NOMO-1 treated with dmso at 0.1 percent for 144 hours (cell line): ENCODE measurements at regions not wholly inside any gene's neighbourhood (a gene's known extent, or its start where the extent isn't known, plus 50 kb on each side); places are given as distances from the start of the nearest gene placed in this dataset.

ENCODE experiments used
- DNase-seq: peaks from one replicate; lab custom pipeline; 2025; ENCODE audit not compliant: unreplicated experiment; lab: John Stamatoyannopoulos, UW

DNA sequence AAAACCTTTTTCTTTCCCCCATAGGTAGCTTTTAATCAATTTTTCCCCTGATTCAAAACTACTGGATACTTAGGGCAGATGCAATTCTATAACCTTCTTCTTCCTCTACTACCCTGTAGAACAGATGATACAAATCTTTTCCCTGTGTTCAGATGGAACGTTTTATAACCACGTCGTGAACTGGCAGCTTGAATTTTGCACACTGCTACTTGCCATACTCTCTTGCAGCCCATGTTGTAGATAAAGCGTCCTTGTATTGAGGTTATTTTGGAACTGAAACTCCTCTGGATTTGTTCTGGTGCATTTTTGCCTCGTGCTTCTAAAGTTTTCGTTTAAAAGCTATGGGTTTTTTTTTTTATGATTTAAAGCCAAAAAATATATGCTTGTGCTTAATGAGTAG, 440.2 kb downstream of the RFPL4B start:
- no peak for DNase-seq

- no peak for DNase-seq
Observed at GRCh38 chr6:112795316-112795715, 448.2 kb downstream of the RFPL4B start.

- no peak for DNase-seq
Observed at GRCh38 chr6:112796712-112797111, 449.6 kb downstream of the RFPL4B start.

DNA sequence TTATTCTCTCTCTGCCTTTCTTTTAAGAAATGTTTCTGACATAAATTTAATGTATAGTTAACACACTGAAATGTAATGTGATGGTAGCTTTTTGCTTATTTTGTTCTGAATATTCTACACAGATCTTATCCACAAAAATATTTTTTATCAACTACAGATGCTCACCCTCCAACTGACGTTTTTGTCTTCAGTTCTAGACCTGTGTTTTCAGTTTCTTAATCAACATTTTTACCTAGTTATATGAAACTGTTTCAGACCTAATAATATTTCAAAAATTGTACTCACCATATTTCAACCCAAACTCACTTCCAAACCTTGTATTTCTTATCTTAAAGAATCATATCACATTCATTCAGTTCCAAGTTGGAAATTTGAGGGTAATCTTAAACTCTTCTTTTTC, 452.8 kb downstream of the RFPL4B start:
- DNase-seq: no peak

DNA sequence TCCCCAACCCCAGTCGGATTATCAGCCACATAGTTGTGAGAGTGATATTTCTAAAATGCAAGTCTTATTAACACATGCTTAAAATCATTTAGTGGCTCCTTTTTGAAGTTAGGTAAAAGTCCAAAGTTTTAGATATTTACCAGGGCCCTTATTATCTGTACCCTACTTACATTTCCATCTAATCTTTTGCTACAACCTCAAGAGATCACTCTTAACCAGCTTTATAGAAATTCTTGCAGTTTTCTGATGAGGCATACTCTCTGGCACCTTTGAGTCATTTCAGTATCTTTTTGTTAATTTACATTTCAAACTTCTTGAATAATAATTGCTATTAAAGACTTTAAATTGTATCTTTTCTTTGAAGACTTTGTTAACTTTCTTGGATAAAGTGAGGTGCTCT, 453.3 kb downstream of the RFPL4B start:
- DNase-seq: no peak

DNA sequence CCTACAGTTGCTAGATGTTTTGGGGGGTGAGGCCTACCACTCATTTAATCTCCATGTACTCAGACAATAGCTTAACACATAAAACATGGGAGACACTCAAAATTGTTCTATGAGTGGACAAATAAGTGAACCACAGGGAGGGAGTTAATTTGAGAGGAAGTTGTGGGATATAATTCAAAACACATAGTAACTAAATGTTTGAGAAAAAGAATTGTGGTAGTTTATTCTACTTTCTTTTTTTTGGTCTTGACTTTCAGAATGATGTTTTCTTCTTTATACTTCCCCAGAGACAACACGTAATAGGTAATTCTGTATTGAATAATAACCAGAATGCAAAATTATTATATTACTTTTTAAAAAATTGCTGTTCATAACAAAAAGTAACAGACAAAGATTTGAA, 453.8 kb downstream of the RFPL4B start:
- no peak for DNase-seq

DNA sequence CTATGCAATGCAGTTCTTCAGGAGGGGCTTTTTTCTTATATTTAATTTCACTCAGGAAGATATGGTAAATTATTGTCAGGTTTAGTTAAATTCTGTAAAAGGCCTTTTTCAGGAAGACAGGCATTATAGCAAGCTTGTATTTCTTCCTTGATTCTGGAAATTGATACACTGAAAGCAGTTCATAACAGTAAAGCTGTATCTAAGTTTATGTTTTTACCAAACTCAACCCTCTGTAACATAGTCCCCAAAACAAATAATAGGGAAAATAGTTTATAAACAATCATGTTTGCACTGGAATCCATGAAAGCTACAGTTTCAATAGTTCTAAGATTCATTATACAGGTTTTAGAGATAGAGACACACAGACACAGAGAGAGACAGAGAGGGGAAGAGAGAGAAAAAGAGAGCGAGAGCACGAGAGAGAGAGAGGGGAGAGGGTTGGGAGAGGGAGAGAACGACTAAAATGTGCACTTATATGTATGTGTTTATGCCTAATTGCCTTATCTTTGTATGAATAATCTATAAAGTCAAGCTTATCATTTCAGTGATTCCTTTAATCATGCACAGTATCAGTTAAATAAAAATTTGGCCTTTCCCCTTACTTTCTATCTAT, 454.4 kb downstream of the RFPL4B start:
- no peak for DNase-seq

GRCh38 chr6:112802144-112802543, 455.0 kb downstream of the RFPL4B start:
- DNase-seq: no peak

GRCh38 chr6:112804638-112805330, 457.7 kb downstream of the RFPL4B start:
- no peak for DNase-seq

GRCh38 chr6:112806163-112806865, 459.2 kb downstream of the RFPL4B start:
- no peak for DNase-seq

DNA sequence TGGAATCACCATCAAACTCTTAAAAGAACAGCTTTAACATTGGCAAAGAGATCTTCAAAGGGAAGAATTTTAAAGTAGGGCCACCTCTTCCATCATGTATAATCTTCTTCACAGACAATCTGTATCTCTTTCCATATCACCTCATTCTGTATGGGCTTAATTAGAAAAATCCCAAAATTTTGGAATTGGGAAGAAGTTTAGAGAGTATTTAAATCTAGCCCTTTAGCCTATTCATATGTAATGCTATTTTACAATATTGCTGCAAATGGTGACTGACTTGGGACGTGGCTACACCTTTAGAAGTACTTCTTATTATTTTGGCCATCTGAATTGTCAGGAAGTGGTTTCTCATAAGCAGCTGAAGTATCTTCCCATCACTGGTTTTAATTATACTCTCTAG, 474.3 kb downstream of the RFPL4B start:
- no peak for DNase-seq

DNA sequence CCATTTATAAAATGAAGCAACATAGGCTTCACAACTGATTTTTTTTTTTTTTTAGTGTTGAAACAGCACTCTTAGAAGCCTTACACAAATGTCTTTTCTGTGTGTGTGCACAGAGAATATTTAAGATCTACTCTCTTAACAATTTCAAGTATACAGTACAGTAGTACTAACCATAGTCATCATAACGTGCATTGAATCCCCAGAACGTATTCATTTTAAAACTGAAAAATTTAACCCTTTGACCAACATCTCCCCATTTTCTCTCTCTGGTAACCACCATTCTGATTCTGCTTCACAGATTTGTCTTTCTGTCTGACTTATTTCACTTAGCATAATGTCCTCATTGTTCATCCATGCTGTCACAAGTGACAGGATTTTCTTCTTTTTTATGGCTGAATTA, 475.6 kb downstream of the RFPL4B start:
- no peak for DNase-seq

GRCh38 chr6:112827793-112828192, 480.7 kb downstream of the RFPL4B start:
- no peak for DNase-seq

DNA sequence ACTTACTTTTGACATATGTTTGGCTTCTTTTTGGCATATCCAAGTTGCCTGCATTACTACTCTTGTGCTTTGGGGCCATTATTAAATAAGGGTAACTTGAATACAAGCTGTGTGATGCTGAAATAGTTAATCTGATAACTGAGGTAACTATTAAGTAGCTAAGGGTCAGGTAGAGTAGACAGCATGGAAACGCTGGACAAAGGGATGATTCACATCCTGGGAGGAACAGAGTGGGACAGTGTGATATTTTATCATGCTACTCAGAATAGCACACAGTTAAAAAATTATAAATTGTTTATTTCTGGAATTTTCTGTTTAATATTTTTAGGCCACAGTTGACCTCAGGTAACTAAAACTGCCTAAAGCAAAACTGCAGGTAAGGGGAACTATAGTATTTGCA, 483.9 kb downstream of the RFPL4B start:
- no peak for DNase-seq

DNA sequence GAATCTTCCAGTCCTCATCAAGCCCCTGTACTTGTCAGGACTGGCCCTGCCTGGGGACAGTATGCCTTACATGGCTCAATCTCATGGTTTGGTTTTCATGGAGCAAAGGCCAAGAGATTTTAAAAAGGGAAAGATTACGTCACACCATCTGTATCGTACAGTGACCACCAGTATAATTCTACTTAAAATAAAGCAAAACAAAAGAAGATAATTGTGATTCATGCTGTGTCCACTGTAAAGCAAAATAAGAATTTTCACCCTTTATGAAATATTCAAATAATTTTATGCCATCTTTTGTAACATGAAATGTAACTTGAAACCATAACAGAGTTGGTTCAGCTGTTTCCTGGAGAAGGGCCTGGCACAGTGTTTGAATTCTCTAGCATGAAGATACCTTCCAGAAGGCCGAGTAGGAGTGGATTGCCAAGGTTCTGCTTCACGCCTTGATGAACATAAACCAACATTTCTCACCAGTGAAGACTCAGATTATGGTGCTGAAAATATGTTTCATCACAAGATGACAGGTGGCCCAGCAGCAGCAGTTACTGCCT, 486.5 kb downstream of the RFPL4B start:
- no peak for DNase-seq

DNA sequence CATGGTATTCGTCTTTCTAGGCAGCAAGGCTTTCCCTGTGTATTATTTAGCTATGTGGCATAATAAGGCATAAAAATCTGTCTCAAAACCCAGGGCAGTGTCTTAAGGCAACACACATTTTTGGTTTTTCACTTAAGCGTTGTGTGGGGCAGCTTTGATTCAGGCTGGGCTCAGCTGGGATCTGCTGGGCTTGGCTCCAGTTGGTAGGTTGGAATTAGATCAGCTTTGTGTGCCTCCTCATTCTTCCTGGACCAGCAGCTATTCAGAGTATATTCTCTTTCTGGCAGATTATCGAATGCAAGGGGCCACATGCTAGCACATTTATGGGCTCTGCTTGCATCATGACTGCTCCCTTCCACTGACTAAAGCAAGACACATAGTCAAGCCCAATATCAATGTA, 487.9 kb downstream of the RFPL4B start:
- DNase-seq: no peak

GRCh38 chr6:112839525-112839961, 492.4 kb downstream of the RFPL4B start:
- no peak for DNase-seq

DNA sequence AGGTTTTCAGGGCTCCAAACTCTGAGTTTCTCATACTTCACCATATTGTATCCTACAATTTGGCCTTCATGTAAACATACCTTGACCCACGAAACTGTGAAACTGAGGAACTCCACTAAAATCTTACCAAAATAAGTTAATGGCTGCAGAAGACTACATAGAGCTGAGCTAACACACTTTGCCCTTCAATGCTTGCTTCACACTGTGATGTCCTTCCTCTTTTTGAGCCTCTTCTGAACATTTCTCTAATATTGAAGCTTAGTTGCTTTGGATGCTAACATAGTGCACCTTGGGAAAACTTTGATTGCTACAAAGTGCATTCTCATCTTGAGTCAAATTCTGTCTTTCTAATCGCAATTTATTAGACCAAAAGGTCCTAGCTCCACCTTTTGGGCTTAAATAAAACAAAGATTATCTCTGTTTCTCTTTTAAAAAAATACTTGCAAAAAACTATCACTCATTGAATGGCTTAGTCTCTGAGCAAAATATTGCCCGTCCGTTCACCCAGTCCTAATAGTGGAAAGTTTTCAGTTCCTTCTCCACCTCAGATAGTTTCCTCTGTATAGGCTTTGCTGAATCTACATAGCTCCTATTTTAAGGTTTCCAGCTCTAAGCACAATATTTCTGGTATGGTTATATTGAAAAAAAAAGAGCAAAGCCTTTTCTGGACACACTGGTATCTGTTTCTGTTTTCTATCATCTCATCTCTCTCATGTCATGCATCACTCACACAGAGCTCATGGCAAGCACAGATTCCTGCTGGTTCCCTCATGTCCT, 494.6 kb downstream of the RFPL4B start:
- DNase-seq: no peak

- DNase-seq: no peak
Observed at GRCh38 chr6:112842330-112842685, 495.2 kb downstream of the RFPL4B start.

GRCh38 chr6:112846681-112847080, 499.6 kb downstream of the RFPL4B start:
- no peak for DNase-seq

DNA sequence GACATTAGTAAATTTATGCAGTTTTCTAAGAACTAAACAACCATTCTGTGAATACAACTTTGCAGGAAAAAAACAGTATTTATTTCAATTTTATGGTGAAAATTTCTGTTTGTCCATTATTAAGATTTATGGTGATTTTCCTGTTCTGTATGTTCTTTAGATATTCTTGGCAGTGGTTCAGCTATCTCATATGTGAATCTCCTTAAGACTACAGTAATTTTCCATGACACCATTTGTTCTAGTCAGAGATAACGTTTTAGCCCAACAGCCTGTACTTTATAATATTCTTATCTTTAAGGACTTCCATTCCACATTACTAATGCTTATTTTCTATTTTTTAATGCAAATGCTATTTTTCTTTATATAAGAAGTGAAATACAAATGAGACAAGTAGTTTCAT, 504.0 kb downstream of the RFPL4B start:
- no peak for DNase-seq
